Left renal cortex interstitium (tissue), 4 donors: ENCODE measurements at regions not wholly inside any gene's neighbourhood (a gene's known extent, or its start where the extent isn't known, plus 50 kb on each side); places are given as distances from the start of the nearest gene placed in this dataset.
"Not testable (repeated sequence)": the region's sequence is repeated elsewhere in the genome, so short reads cannot be mapped to it uniquely, and the experiment has no call there.

Experiments used
- DNase-seq, 4 donors: peaks; one replicate each; pipeline ENCODE4 v3.0.0-alpha.2; 2013; ENCODE audit warnings: low read depth in 4 of 4, low spot score in 2 of 4, missing footprints in 1 of 4

- no peak for DNase-seq
Measured at GRCh38 chr13:83162493-83162892, 719.8 kb downstream of the SLITRK1 start.

- DNase-seq: no peak
Measured at GRCh38 chr13:83153848-83154247, 728.4 kb downstream of the SLITRK1 start.

GRCh38 chr13:83151308-83151660 is 731.0 kb downstream of the SLITRK1 start:
- DNase-seq: no peak

GRCh38 chr13:83150616-83151307 is 731.5 kb downstream of the SLITRK1 start:
- DNase-seq: no peak

GRCh38 chr13:83136660-83137059 is 745.6 kb downstream of the SLITRK1 start:
- DNase-seq: no peak

- DNase-seq: no peak
Measured at GRCh38 chr13:83125791-83126190, 756.5 kb downstream of the SLITRK1 start.

GRCh38 chr13:83121896-83122295 is 760.4 kb downstream of the SLITRK1 start:
- DNase-seq: no peak

- DNase-seq: no peak
Measured at GRCh38 chr13:83117046-83117445, 765.2 kb downstream of the SLITRK1 start.

- not testable (repeated sequence) for DNase-seq
Measured at GRCh38 chr13:83101574-83102247, 780.6 kb downstream of the SLITRK1 start.

- DNase-seq: no peak
Measured at GRCh38 chr13:83100237-83100636, 782.0 kb downstream of the SLITRK1 start.

- no peak for DNase-seq
Measured at GRCh38 chr13:83088858-83089257, 793.4 kb downstream of the SLITRK1 start.

- no peak for DNase-seq
Measured at GRCh38 chr13:83086948-83087347, 795.3 kb downstream of the SLITRK1 start.

- no peak for DNase-seq
Measured at GRCh38 chr13:83086088-83086487, 796.2 kb downstream of the SLITRK1 start.

GRCh38 chr13:83085186-83085900 is 796.9 kb downstream of the SLITRK1 start:
- DNase-seq: no peak

GRCh38 chr13:83077499-83077898 is 804.8 kb downstream of the SLITRK1 start:
- DNase-seq: no peak

- not testable (repeated sequence) for DNase-seq
Measured at GRCh38 chr13:83073930-83074329, 808.3 kb downstream of the SLITRK1 start.

- DNase-seq: no peak
Measured at GRCh38 chr13:83065108-83065507, 817.2 kb downstream of the SLITRK1 start.

- no peak for DNase-seq
Measured at GRCh38 chr13:83057119-83057518, 825.2 kb downstream of the SLITRK1 start.

GRCh38 chr13:83056269-83056668 is 826.0 kb downstream of the SLITRK1 start:
- DNase-seq: no peak

- no peak for DNase-seq
Measured at GRCh38 chr13:83048419-83048818, 833.9 kb downstream of the SLITRK1 start.

- no peak for DNase-seq
Measured at GRCh38 chr13:83024955-83025594, 857.2 kb downstream of the SLITRK1 start.
